ENCODE measurements at regions not wholly inside any gene's neighbourhood (a gene's known extent, or its start where the extent isn't known, plus 50 kb on each side); places are given as distances from the start of the nearest gene placed in this dataset.

DNA sequence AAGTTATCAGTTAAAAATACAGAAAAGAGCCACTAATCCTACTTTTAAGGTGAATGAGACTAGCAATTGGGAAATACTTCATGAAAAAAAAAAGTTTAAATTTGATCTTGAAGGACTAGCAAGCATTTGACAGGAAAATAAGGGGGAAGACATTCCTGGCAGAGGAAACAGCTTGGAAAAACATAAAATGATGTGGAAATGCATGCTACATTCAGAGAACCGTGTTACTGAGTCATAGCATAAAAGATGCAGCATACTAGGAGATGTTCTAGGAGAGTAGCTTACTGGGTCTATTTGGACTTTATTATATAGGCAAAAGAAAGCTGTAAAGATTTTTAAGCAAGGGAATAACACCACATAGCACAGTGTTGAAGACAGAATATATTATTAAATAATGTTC, 108.6 kb upstream of the COL1A2 start (continued):
- TF ChIP-seq CBX2 (IDR thresholded peaks at IDR 0.05; ENCODE audit: borderline replicate concordance, low read depth) = no peak
- no peak for TF ChIP-seq HDAC2 (IDR thresholded peaks at IDR 0.05)
- no peak for TF ChIP-seq HOXB5 (CRISPR knock-in tag; IDR thresholded peaks at IDR 0.05)

DNA sequence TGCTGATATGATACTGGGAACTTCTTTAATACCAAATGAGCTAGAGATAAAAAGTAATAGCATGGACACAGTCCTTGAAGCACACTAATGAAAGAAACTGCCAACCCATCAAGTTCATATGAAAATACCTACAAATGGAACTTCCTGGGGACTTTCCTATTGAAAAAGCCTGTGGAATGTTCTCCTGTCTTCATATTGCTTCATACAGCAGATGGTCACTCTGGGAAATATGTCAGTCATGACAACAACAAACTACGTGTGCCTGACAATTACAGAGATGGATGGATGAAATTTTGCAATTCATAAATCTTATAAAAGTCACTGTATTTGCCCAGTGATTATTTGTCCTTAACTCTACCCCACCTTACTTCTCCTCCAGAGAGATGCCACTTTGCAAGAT, 106.6 kb upstream of the COL1A2 start:
- Histone ChIP-seq H3K4me1 (0 out of 3 replicates have a peak, but pooled peaks cover 5% of the 10 kb centered on the region), H3K9me3 (no peaks in the 10 kb centered on the region), H3K27ac (no peak overlapping the region), H3K4me3 (no peak overlapping the region), H3K4me2 (no peak overlapping the region)
- TF ChIP-seq PHF8 (IDR thresholded peaks at IDR 0.05; ENCODE audit: borderline replicate concordance, low read depth) = no peak
- TF ChIP-seq GATA3 (IDR thresholded peaks at IDR 0.05; ENCODE audit: borderline replicate concordance) = no peak
- no peak for TF ChIP-seq MAZ (IDR thresholded peaks at IDR 0.05; ENCODE audit: borderline replicate concordance, low read depth, low read length)
- TF ChIP-seq HDAC2 (IDR thresholded peaks at IDR 0.05) = no peak
- TF ChIP-seq POLR2AphosphoS2 (conservative IDR thresholded peaks at IDR 0.05; ENCODE audit: low read length) = no peak
- no peak for TF ChIP-seq CHD2 (IDR thresholded peaks at IDR 0.05; ENCODE audit: low read length, partially characterized antibody)
- TF ChIP-seq CBX2 (IDR thresholded peaks at IDR 0.05; ENCODE audit: borderline replicate concordance, low read depth) = no peak
- TF ChIP-seq CTCF (IDR thresholded peaks at IDR 0.05) = no peak
- TF ChIP-seq ZSCAN20 (CRISPR knock-in tag; IDR thresholded peaks at IDR 0.05) = no peak
- no peak for TF ChIP-seq POLR2A (IDR thresholded peaks at IDR 0.05; ENCODE audit: low read length)
- no peak for TF ChIP-seq EP300 (IDR thresholded peaks at IDR 0.05)
- TF ChIP-seq CBX8 (IDR thresholded peaks at IDR 0.05) = no peak
- no peak for TF ChIP-seq TFCP2L1 (CRISPR knock-in tag; IDR thresholded peaks at IDR 0.05)
- TF ChIP-seq, protein P1, sequence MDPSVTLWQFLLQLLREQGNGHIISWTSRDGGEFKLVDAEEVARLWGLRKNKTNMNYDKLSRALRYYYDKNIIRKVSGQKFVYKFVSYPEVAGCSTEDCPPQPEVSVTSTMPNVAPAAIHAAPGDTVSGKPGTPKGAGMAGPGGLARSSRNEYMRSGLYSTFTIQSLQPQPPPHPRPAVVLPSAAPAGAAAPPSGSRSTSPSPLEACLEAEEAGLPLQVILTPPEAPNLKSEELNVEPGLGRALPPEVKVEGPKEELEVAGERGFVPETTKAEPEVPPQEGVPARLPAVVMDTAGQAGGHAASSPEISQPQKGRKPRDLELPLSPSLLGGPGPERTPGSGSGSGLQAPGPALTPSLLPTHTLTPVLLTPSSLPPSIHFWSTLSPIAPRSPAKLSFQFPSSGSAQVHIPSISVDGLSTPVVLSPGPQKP (IDR thresholded peaks at IDR 0.05; ENCODE audit: low read depth, low read length) = no peak
- no peak for TF ChIP-seq E2F6 (IDR thresholded peaks at IDR 0.05; ENCODE audit: borderline replicate concordance, low read depth)
- no peak for TF ChIP-seq NR3C1 (IDR thresholded peaks at IDR 0.05)
- no peak for TF ChIP-seq HOXA7 (CRISPR knock-in tag; IDR thresholded peaks at IDR 0.05)
- no peak for TF ChIP-seq CHD4 (IDR thresholded peaks at IDR 0.05; ENCODE audit: borderline replicate concordance)
- no peak for TF ChIP-seq JUN (IDR thresholded peaks at IDR 0.05)
- ATAC-seq (no peak), DNase-seq (ENCODE audit: low read depth in 1 of 2, low spot score in 1 of 2) (peak in 1 of 2 experiments; percentile 26), FAIRE-seq (no peak)
- WGBS (ENCODE audit: missing lambda C conversion rate) = 48% methylated on average over 1 of the region's 1 CpG
- ChIA-PET CTCF (interaction anchor here (1.0 to 5.2 kb wide), 14 partner anchors 9 to 1402 kb away, joined by 3 to 57 read pairs (median 4); partner anchors contain the start of gene COL1A2), POLR2A (interaction anchor here (1.2 kb wide), 1 partner anchor 397 kb away, joined by 3 read pairs; the partner anchor contains the start of gene TFPI2)

DNA sequence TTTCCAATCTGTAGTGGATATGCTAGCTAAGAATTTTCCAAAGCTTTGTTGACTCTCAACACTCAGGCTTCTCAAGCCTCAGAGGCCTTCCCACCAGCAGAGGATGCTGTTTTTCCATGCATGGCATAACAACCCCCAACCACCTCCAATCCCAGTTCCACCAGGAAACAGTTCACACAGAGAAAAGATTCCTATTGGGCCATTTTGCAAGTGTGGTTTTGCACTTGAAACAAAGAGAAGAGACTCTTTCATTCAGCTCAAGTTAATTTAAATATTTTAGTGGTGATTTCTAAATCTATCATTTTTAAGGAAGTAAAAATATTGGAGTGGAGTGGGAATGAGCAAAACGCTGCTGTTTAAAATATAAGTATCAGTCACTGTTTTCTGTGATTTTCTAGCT, 105.6 kb upstream of the COL1A2 start:
- 89% methylated on average over 1 of the region's 1 CpG for WGBS (ENCODE audit: missing lambda C conversion rate)
- Histone ChIP-seq H3K27ac (0 out of 6 replicates have a peak overlapping the region, but pooled peaks of 1 of the 2 experiments have one; percentile 17), H3K4me2 (no peak overlapping the region), H3K4me3 (no peak overlapping the region), H3K9me3 (no peaks in the 10 kb centered on the region), H3K4me1 (0 out of 3 replicates have a peak, but pooled peaks cover 5% of the 10 kb centered on the region)
- peak; percentile 94 to 99 for ATAC-seq
- POLR2A ChIA-PET = interaction anchor here (1.2 kb wide), 2 partner anchors 368 to 398 kb away, joined by 3 read pairs; partner anchors contain the start of gene TFPI2
- peak; percentile 92 for FAIRE-seq
- CTCF ChIA-PET = interaction anchor here (0.6 to 5.2 kb wide), 42 partner anchors 9 to 1403 kb away, joined by 3 to 57 read pairs (median 4); partner anchors contain the start of gene COL1A2
- DNase-seq (ENCODE audit: low read depth in 1 of 2, low spot score in 1 of 2) = peak; percentile 64 to 86
- TF ChIP-seq PHF8 (IDR thresholded peaks at IDR 0.05; ENCODE audit: borderline replicate concordance, low read depth) = no peak
- TF ChIP-seq SMC3 (IDR thresholded peaks at IDR 0.05) = peak; percentile 95
- peak; percentile 93 to 100 for TF ChIP-seq RAD21 (conservative IDR thresholded peaks at IDR 0.05 in 1 of 2, IDR thresholded peaks at IDR 0.05 in 1 of 2)
- TF ChIP-seq HDAC2 (IDR thresholded peaks at IDR 0.05) = no peak
- TF ChIP-seq CBX2 (IDR thresholded peaks at IDR 0.05; ENCODE audit: borderline replicate concordance, low read depth) = no peak
- TF ChIP-seq, protein P2, sequence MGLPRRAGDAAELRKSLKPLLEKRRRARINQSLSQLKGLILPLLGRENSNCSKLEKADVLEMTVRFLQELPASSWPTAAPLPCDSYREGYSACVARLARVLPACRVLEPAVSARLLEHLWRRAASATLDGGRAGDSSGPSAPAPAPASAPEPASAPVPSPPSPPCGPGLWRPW (IDR thresholded peaks at IDR 0.05) = no peak
- TF ChIP-seq RCOR1 (IDR thresholded peaks at IDR 0.05; ENCODE audit: low read depth, low read length) = no peak
- TF ChIP-seq JUNB (IDR thresholded peaks at IDR 0.05) = no peak
- peak; percentile 91 for TF ChIP-seq CTCF (IDR thresholded peaks at IDR 0.05)
- no peak for TF ChIP-seq ZNF302 (CRISPR knock-in tag; IDR thresholded peaks at IDR 0.05)
